H1 (cell line): ENCODE measurements at regions not wholly inside any gene's neighbourhood (a gene's known extent, or its start where the extent isn't known, plus 50 kb on each side); places are given as distances from the start of the nearest gene placed in this dataset.

Experiments used
- BACH1 ChIP-seq: IDR thresholded peaks from 2 replicates; pipeline ENCODE4 v1.6.1; 2012; ENCODE audit warnings: low read length, improper control_type of control experiment
- CHD2 ChIP-seq: IDR thresholded peaks from 2 replicates; pipeline ENCODE4 v1.6.1; 2012; ENCODE audit warnings: low read length, improper control_type of control experiment
- KDM4A ChIP-seq: IDR thresholded peaks from one replicate; pipeline ENCODE4 v1.7.1; 2012; ENCODE audit warnings: low read depth, mild to moderate bottlenecking, moderate library complexity, low read length, inconsistent platforms; ENCODE audit not compliant: severe bottlenecking
- PHF8 ChIP-seq: fragments of 200-600 bp; sonication (generic); conservative IDR thresholded peaks from 2 replicates; pipeline ENCODE4 v1.7.1; 2012; ENCODE audit warnings: low read depth, mild to moderate bottlenecking, inconsistent platforms, low read length, moderate library complexity
- SAP30 ChIP-seq: fragments of 300-600 bp; sonication (generic); IDR thresholded peaks from 2 replicates; pipeline ENCODE4 v1.7.1; 2012; ENCODE audit warnings: low read length, moderate library complexity, mild to moderate bottlenecking, inconsistent platforms; ENCODE audit not compliant: insufficient read depth, insufficient replicate concordance
- SIN3A ChIP-seq, 2 experiments: IDR thresholded peaks in 1 of 2; conservative IDR thresholded peaks in 1 of 2; 2 replicates each; pipeline ENCODE4 v1.6.1; 2011 to 2012; ENCODE audit warnings: low read length in 2 of 2, improper control_type of control experiment in 1 of 2, low read depth in 1 of 2, mild to moderate bottlenecking in 1 of 2
- SUZ12 ChIP-seq: fragments of 200-600 bp; sonication (generic); IDR thresholded peaks from 2 replicates; pipeline ENCODE4 v1.6.1; 2012; ENCODE audit warnings: mild to moderate bottlenecking, inconsistent platforms, low read length, moderate library complexity, mixed read lengths
- TF ChIP-seq, protein P1 (sequence below): IDR thresholded peaks from 2 replicates; pipeline ENCODE4 v1.6.1; 2011; ENCODE audit warnings: low read depth, mild to moderate bottlenecking, low read length; ENCODE audit not compliant: insufficient read depth

- TF ChIP-seq, protein P1, sequence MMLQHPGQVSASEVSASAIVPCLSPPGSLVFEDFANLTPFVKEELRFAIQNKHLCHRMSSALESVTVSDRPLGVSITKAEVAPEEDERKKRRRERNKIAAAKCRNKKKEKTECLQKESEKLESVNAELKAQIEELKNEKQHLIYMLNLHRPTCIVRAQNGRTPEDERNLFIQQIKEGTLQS = no peak
- TF ChIP-seq PHF8 = no peak
- TF ChIP-seq SIN3A (conservative IDR thresholded peaks at IDR 0.05 in 1 of 2, IDR thresholded peaks at IDR 0.05 in 1 of 2; ENCODE audit: low read depth in 1 of 2, low read length in 2 of 2) = no peak
- no peak for TF ChIP-seq BACH1
- TF ChIP-seq KDM4A = no peak
- TF ChIP-seq SAP30 = no peak
- no peak for TF ChIP-seq SUZ12
- TF ChIP-seq CHD2 = no peak
Measured at GRCh38 chr10:124183617-124184016, 90.2 kb upstream of the CHST15 start (continued).
